ENCODE measurements at regions not wholly inside any gene's neighbourhood (a gene's known extent, or its start where the extent isn't known, plus 50 kb on each side); places are given as distances from the start of the nearest gene placed in this dataset.

DNA sequence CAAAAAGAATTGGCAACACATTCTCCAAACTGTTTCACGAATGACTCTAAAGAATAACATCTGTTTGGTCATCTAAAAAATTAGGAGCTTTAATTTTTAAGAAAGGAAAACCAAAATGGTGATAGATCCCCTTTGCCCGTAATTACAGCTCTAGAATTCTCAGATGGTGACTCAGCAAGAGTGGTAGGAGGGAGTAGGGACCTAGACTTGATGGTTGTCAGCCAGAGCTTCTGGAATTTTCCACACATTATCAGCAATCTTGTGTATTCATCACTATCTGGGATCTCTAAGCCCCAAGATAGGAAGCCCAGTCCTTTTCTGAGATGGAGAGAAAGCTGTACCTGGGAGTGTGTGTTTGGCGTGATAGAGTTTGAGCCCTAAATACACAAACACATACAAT is 103.9 kb upstream of the RAB40AL start:
- TF ChIP-seq POLR2A (IDR thresholded peaks at IDR 0.05; ENCODE audit: low read length) (no peak), GATA1 (IDR thresholded peaks at IDR 0.05; ENCODE audit: low read depth, low read length) (no peak)
